ENCODE measurements at regions not wholly inside any gene's neighbourhood (a gene's known extent, or its start where the extent isn't known, plus 50 kb on each side); places are given as distances from the start of the nearest gene placed in this dataset.

DNA sequence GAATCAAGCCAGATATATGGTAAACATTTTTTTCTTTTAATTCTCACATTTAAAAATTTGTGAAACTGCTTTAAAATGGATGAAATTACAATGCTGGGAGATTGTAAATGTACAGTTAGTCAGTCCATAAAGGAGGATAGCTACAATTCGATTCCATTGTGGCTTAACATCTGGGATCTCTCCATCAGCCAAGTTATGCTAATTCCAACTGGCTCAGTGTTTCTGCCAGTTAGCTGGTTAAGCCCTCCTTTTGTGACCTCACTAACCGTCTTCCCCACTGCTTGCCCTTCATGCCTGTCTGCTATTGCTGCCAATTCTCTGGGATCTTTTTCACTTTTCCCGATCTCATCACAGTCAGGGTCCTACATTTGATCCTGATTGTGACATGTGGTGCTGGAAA lies 1347.6 kb downstream of the CDH11 start:
- TF ChIP-seq MAX (IDR thresholded peaks at IDR 0.05; ENCODE audit: low read depth, low read length) (no peak), CTCF (IDR thresholded peaks at IDR 0.05; ENCODE audit: low read depth, low read length) (no peak), POLR2A (IDR thresholded peaks at IDR 0.05; ENCODE audit: extremely low read depth, insufficient read length) (no peak)
